ENCODE measurements at regions not wholly inside any gene's neighbourhood (a gene's known extent, or its start where the extent isn't known, plus 50 kb on each side); places are given as distances from the start of the nearest gene placed in this dataset.

DNA sequence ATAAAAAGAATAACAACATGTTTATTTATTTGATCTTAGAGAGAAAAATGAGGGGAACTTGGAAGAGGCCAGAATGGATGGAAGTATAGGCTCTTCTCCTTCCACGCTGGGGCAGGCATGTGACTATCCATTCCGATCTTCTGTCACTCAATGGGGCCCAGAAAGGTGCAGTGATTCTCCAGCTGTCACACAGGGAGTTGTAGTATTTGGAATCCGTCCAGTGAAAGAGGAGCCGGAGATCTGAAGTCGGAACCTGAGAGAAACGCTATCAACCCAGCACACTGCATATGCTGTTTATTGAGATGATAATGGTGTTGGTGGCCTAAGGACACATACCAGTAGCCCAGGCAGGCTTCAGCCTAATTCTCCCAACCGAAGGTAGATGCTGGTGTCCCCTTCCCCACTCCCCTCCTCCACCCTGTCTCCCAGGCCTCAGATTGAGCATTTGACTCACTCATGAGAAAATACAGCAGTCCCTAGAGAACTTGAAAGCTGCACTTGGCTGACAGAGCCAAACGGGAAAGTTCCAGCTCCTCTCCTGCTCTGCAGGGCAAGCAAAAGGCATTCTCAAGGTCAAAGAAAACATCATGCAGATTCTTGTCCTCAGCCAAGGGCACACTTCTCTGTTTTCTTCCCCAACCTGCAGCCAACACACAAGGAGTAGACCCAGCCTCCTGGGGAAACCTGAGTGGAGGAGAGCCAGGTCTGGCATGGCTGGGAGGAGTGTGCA is 100.4 kb downstream of the IRF2BPL start:
- no peak for DNase-seq (ENCODE audit: unreplicated experiment)
- CTCF ChIA-PET, result interaction anchor here (0.8 to 2.8 kb wide), 3 partner anchors 15 to 376 kb away, joined by 3 to 12 read pairs (median 4); no protein-coding TSS in a partner anchor
- Mint-ChIP-seq H3K4me3 (ENCODE audit: unreplicated experiment) (no peak overlapping the region), H3K9me3 (ENCODE audit: unreplicated experiment) (no peaks in the 10 kb centered on the region), H3K4me1 (ENCODE audit: insufficient read depth, unreplicated experiment) (no peaks in the 10 kb centered on the region), H3K27me3 (ENCODE audit: insufficient read depth, unreplicated experiment) (no peaks in the 10 kb centered on the region), H3K36me3 (ENCODE audit: insufficient read depth, unreplicated experiment) (no peaks in the 10 kb centered on the region), H3K27ac (ENCODE audit: low read depth, unreplicated experiment) (no peak overlapping the region)
- TF ChIP-seq, protein P1, sequence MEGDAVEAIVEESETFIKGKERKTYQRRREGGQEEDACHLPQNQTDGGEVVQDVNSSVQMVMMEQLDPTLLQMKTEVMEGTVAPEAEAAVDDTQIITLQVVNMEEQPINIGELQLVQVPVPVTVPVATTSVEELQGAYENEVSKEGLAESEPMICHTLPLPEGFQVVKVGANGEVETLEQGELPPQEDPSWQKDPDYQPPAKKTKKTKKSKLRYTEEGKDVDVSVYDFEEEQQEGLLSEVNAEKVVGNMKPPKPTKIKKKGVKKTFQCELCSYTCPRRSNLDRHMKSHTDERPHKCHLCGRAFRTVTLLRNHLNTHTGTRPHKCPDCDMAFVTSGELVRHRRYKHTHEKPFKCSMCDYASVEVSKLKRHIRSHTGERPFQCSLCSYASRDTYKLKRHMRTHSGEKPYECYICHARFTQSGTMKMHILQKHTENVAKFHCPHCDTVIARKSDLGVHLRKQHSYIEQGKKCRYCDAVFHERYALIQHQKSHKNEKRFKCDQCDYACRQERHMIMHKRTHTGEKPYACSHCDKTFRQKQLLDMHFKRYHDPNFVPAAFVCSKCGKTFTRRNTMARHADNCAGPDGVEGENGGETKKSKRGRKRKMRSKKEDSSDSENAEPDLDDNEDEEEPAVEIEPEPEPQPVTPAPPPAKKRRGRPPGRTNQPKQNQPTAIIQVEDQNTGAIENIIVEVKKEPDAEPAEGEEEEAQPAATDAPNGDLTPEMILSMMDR (IDR thresholded peaks at IDR 0.05; ENCODE audit: unreplicated experiment), result no peak
- BruUV-seq (replicated peaks), result no TSS peak
- POLR2A ChIA-PET, result interaction anchor here (3.1 kb wide), 1 partner anchor 9 kb away, joined by 22 read pairs; no protein-coding TSS in a partner anchor
- intact Hi-C loops (cut with micrococcal nuclease), result no loop called here

DNA sequence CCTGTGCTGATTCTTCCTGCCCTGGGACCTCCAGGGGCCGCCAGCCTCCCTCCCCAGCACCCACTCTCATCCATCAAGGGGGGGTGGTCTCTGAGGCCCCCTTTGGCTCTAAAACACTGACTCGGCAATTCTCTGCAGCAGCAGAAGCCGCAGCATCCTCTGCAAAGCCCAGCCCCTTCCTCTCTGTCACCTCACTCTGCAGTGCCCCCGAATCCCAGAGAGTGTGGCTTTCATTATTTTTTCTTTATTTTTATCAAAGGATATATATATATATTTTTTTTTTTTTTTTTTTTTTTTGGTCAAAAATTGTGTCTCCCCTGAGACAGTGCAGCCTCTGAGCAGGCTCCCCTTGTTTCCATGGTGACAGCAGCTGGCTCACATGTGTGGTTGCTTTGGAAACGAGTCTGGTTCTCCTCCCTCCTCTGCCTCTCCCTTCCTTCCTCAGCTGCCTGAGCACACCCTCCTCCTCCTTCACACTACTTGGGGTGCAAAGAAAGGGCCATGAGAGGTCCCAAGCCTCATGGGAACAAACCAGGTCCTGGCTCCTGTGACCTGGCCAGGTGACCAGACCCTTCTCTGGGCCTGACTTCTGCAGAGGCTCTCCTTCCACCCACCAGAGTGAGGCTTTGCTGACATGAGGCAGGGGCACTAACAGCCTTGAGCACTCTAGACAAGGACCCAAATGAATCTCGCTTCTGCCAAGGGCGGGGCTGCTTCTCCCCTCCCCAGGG is 100.5 kb downstream of the LRRC74A start:
- CTCF ChIA-PET, result no interaction called here
- no peaks in the 10 kb centered on the region for H3K4me1 Mint-ChIP-seq (ENCODE audit: insufficient read depth, unreplicated experiment)

DNA sequence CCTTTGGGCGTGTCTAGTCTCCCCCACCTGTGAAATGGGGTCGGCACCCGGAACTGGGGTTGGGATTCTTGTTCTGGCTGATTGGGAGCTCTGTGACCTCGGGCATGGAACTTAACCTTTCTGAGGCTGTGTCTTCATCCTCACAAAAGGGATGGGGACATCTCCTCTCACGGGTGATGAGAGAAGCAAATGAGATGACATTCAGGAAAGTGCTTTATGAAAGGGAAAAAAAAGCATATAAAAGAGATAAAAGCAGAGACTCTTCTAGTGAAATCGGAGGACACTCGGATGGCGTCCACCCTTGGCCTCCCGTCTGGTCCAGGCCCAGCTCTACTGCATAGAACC is 98.9 kb downstream of the LRRC74A start:
- Mint-ChIP-seq H3K27me3 (ENCODE audit: insufficient read depth, unreplicated experiment) (no peaks in the 10 kb centered on the region), H3K4me3 (ENCODE audit: unreplicated experiment) (no peak overlapping the region), H3K27ac (ENCODE audit: low read depth, unreplicated experiment) (no peak overlapping the region), H3K36me3 (ENCODE audit: insufficient read depth, unreplicated experiment) (no peaks in the 10 kb centered on the region), H3K9me3 (ENCODE audit: unreplicated experiment) (no peaks in the 10 kb centered on the region), H3K4me1 (ENCODE audit: insufficient read depth, unreplicated experiment) (no peaks in the 10 kb centered on the region)
- intact Hi-C loops (cut with micrococcal nuclease), result no loop called here
- TF ChIP-seq, protein P1 (IDR thresholded peaks at IDR 0.05; ENCODE audit: unreplicated experiment), result no peak
- BruUV-seq (replicated peaks), result no TSS peak
- ChIA-PET POLR2A (interaction anchor here (0.8 to 1.0 kb wide), 2 partner anchors 9 to 111 kb away, joined by 3 read pairs; no protein-coding TSS in a partner anchor), CTCF (interaction anchor here (0.6 kb wide), 2 partner anchors 75 to 143 kb away, joined by 3 read pairs; no protein-coding TSS in a partner anchor)
- no peak for DNase-seq (ENCODE audit: unreplicated experiment)

More for the DNA sequence above, 100.5 kb downstream of the LRRC74A start:
- Mint-ChIP-seq H3K27ac (ENCODE audit: low read depth, unreplicated experiment) (no peak overlapping the region), H3K4me3 (ENCODE audit: unreplicated experiment) (no peak overlapping the region), H3K27me3 (ENCODE audit: insufficient read depth, unreplicated experiment) (no peaks in the 10 kb centered on the region), H3K9me3 (ENCODE audit: unreplicated experiment) (no peaks in the 10 kb centered on the region), H3K36me3 (ENCODE audit: insufficient read depth, unreplicated experiment) (no peaks in the 10 kb centered on the region)
- intact Hi-C loops (cut with micrococcal nuclease), result no loop called here
- no peak for DNase-seq (ENCODE audit: unreplicated experiment)
- BruUV-seq (replicated peaks), result no TSS peak
- POLR2A ChIA-PET, result interaction anchor here (1.4 kb wide), 1 partner anchor 20 kb away, joined by 5 read pairs; no protein-coding TSS in a partner anchor
- TF ChIP-seq, protein P1 (IDR thresholded peaks at IDR 0.05; ENCODE audit: unreplicated experiment), result no peak

DNA sequence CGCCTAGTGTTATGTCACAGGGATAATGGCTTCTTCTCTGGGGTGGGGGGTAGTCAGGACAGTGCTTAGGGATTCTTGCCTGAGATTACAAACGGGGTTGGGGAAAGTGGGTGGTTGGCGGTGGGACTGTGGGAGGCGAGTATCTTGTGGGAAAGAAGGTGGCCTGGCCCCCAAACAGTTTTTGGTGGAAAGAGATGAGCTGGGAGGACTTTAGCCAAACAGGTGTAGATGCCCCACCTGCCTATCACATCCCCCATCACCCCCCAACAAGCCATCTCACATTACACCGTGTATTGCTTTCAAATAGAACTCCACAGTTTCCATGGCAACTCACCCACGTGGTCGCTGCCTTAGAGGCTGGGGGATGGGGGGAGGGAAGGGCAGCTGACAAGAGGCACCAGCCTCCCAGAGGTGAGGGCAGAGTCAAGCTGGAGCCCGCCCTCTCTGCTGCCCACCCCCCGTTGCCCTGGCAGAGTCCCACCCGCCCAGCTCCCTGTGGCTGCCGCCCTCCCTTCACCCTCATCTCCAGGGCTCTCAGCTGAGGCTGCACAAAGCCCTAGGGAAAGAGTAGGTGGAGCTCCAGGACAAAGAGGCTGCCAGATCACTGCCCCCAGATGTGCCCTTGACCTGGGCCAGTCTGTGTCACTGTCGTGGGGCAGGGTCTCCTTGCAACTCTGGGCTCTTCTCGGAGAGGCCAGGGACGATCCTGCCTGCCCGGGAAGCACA is 98.3 kb downstream of the LRRC74A start:
- no peak for DNase-seq (ENCODE audit: unreplicated experiment)
- Mint-ChIP-seq H3K9me3 (ENCODE audit: unreplicated experiment) (no peaks in the 10 kb centered on the region), H3K27ac (ENCODE audit: low read depth, unreplicated experiment) (peak overlapping the region; percentile 35), H3K27me3 (ENCODE audit: insufficient read depth, unreplicated experiment) (no peaks in the 10 kb centered on the region), H3K4me1 (ENCODE audit: insufficient read depth, unreplicated experiment) (peaks cover 5% of the 10 kb centered on the region), H3K36me3 (ENCODE audit: insufficient read depth, unreplicated experiment) (no peaks in the 10 kb centered on the region), H3K4me3 (ENCODE audit: unreplicated experiment) (no peak overlapping the region)
- TF ChIP-seq, protein P1 (IDR thresholded peaks at IDR 0.05; ENCODE audit: unreplicated experiment), result no peak
- ChIA-PET CTCF (interaction anchor here (0.6 to 0.7 kb wide), 3 partner anchors 9 to 143 kb away, joined by 3 read pairs; no protein-coding TSS in a partner anchor), POLR2A (interaction anchor here (0.8 to 1.0 kb wide), 2 partner anchors 9 to 112 kb away, joined by 3 read pairs; no protein-coding TSS in a partner anchor)
- no TSS peak for BruUV-seq (replicated peaks)
- intact Hi-C loops (cut with micrococcal nuclease), result no loop called here
